ENCODE measurements at regions not wholly inside any gene's neighbourhood (a gene's known extent, or its start where the extent isn't known, plus 50 kb on each side); places are given as distances from the start of the nearest gene placed in this dataset.
A peak's percentile ranks its signal among the peaks of the same experiment; 100 is the strongest.

DNA sequence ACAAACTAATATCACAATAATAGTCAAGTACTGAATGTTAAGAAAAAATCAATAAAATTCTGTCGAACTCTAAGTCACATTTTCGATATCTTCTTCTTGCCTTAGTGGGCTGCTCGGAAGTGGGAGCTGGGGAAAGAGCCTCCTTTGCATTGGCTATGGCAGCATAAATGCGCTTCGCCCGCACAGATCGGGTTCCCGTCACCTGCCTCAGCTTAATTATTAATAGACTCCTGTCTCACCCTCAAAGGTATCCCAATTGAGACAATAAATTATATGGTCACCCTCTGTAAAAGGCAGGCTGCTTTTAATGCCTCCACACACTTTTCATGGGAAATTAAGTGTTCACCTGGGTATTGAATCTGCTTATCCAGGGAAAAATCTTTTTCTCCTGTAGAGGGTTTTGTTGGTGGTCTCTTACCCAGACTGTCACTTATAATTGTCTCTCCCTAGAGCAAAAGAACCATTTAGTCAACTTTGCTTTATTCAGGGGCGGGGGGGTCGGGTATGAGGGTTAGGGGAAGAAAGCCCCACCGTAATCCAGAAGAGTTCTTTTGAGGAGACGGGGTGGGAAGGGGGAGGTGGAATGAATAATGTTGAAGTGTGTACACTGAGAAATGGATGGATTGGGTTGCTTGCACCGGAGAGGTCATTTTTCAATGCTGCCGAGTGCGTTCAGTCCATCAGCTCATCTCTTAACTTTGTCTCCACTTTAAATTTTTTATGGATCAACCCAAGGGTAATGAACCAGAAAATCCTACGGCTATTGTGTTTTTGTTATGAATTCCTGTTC, 682.6 kb upstream of the SGCG start:
- TF ChIP-seq, protein P1, sequence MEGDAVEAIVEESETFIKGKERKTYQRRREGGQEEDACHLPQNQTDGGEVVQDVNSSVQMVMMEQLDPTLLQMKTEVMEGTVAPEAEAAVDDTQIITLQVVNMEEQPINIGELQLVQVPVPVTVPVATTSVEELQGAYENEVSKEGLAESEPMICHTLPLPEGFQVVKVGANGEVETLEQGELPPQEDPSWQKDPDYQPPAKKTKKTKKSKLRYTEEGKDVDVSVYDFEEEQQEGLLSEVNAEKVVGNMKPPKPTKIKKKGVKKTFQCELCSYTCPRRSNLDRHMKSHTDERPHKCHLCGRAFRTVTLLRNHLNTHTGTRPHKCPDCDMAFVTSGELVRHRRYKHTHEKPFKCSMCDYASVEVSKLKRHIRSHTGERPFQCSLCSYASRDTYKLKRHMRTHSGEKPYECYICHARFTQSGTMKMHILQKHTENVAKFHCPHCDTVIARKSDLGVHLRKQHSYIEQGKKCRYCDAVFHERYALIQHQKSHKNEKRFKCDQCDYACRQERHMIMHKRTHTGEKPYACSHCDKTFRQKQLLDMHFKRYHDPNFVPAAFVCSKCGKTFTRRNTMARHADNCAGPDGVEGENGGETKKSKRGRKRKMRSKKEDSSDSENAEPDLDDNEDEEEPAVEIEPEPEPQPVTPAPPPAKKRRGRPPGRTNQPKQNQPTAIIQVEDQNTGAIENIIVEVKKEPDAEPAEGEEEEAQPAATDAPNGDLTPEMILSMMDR (IDR thresholded peaks at IDR 0.05; ENCODE audit: low read length, missing control alignments), result no peak
- H3K4me3 ChIP-seq (replicated peaks; ENCODE audit: low read depth, low read length), result no peak overlapping the region
- no peak for DNase-seq (ENCODE audit: low read depth)

DNA sequence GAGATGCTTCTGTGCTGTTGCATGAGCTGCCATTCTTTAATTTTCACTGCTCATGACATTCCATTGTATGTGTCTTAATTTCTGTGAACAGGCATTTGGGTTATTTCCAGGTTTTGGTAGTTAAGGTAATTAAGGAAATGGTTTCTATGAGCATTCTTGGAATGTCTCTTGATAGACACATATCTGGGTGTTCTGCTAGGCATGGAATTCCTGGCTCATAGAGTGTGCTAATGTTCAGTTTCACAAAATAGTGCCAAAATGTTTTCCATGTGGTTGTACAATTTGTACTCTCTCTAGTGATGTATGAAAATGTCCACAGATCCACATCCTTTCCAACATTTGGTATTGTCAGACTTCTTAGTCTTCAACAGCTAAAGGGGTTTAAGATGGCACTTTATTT, 680.9 kb upstream of the SGCG start:
- TF ChIP-seq, protein P1 (IDR thresholded peaks at IDR 0.05; ENCODE audit: low read length, missing control alignments), result no peak
- DNase-seq (ENCODE audit: low read depth), result no peak

DNA sequence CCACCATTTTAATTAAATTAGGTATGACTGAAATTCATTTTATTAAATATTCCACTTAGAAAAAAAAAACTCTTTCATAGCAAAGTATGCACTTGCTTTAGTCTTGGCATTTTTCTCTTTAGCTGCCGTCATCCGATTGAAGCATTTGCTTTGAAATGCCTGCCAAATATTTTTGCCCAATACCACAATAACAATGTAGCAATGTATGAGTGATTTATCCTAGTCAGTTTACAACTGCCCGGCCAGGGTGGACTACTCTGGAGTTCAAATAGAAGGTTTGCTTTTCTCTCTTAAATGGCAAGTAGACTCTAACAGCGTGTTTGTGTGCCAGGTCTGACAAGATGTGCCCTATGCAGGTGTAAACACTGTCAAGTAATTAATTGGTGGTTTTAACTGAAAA, 675.3 kb upstream of the SGCG start:
- DNase-seq (ENCODE audit: low read depth), result peak; percentile 11
- TF ChIP-seq, protein P1 (IDR thresholded peaks at IDR 0.05; ENCODE audit: low read length, missing control alignments), result no peak
- H3K4me3 ChIP-seq (replicated peaks; ENCODE audit: low read depth, low read length), result no peak overlapping the region

More for the DNA sequence above, 680.9 kb upstream of the SGCG start:
- H3K4me3 ChIP-seq (replicated peaks; ENCODE audit: low read depth, low read length), result no peak overlapping the region

DNA sequence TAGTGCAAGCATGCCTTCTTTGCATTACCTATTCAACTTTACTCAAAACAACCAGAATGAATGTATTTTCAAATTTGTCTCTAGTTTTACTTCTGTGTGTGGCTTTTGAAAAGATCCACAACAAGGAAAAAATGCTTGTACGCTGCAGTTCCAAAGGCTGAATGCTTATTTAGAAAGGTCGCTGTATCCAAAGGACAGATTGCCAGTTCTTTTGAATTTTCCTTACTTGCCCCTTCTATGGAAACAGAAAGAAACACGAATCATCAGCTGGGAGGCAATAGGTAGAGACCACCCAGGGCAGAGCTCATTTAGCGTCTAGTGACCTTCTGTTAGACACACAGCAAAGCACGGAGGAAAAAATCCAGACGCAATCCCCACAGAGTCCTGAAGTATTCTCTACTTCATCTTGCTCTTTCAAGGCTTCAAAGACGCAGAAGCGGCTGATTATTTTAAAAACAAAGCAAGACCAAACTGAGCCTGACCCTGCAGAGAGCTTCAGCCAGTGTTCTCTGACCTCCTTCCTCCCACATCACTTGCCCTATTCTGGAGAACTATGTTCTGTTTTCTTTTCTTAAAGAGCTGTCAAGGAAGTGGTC, 674.6 kb upstream of the SGCG start:
- TF ChIP-seq, protein P1 (IDR thresholded peaks at IDR 0.05; ENCODE audit: low read length, missing control alignments), result no peak
- no peak overlapping the region for H3K4me3 ChIP-seq (replicated peaks; ENCODE audit: low read depth, low read length)
- DNase-seq (ENCODE audit: low read depth), result no peak

DNA sequence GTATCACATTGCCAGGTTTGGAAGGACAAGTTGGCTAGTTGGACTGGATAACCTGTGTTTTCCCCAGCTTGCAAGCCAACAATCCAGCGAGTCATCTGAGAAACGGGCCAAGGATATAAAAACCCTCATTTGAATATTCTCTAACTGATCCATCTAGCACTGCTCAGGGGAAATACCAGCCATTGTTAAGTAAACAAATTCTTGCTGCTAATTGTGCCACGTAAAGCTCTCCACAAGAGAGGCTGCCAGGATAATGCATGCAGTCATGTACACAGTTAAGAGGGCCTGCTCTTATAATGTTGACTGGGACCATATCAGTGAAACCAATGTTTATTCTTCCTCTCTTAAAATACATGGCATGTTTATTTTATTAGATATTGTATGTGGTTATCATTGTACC, 663.2 kb upstream of the SGCG start:
- TF ChIP-seq, protein P1 (IDR thresholded peaks at IDR 0.05; ENCODE audit: low read length, missing control alignments), result no peak
- no peak overlapping the region for H3K4me3 ChIP-seq (replicated peaks; ENCODE audit: low read depth, low read length)
- DNase-seq (ENCODE audit: low read depth), result no peak

DNA sequence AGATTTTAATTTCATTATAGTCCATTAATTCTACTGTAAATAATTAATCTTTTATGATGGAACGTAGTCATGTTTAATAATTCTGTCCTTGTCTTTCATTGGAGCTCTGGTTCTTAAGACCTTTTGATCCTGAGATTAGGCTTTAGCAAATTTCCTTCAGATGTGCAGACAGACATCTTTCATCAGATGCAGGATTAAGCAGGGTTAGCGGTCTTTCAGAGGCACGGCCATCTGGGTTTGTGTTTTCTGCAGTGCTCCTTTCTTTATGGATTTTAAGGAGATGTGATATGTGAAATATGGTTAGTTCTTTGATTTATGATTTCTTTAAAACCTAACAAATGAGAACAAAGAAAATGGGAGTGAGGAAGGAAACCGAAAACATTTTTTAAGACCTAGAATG, 643.9 kb upstream of the SGCG start:
- H3K4me3 ChIP-seq (replicated peaks; ENCODE audit: low read depth, low read length), result no peak overlapping the region
- DNase-seq (ENCODE audit: low read depth), result no peak
- TF ChIP-seq, protein P1 (IDR thresholded peaks at IDR 0.05; ENCODE audit: low read length, missing control alignments), result no peak
